HepG2 (cell line): ENCODE measurements at regions not wholly inside any gene's neighbourhood (a gene's known extent, or its start where the extent isn't known, plus 50 kb on each side); places are given as distances from the start of the nearest gene placed in this dataset.
A peak's percentile ranks its signal among the peaks of the same experiment; 100 is the strongest.

Experiments used
- ATAC-seq: fragments of 200-7000 bp; cut with Tn5 transposase; 3 replicates; pipeline ENCODE4 v1.9.1; 2020; ENCODE audit warnings: mild to moderate bottlenecking, moderate library complexity
- BruUV-seq: library from RNA; stranded (reverse); fragments of 400-500 nt; replicated peaks from 2 replicates; lab custom pipeline; 2021; lab: Mats Ljungman, UMichigan
- CTCF ChIA-PET: fragments of 300-600 bp; formaldehyde crosslinking; extraction: SDS; loops from one replicate; lab custom pipeline; 2021; ENCODE audit warnings: low total read pairs, inconsistent platforms, low intra/inter-chr PET ratio; lab: Yijun Ruan, JAX
- POLR2A ChIA-PET: fragments of 350-600 bp; sonication (Branson Sonifier 250); formaldehyde crosslinking; loops from one replicate; lab custom pipeline; 2020; ENCODE audit warnings: antibody characterized with exemption, inconsistent platforms; lab: Yijun Ruan, JAX
- DNase-seq: peaks from one replicate; pipeline ENCODE4 v3.0.0-alpha.2; 2015; ENCODE audit warnings: low spot score
- FAIRE-seq: peaks from 3 replicates; lab custom pipeline; 2011; peaks lifted over from hg19 to GRCh38; lab: Jason Lieb, UNC
- H2AFZ ChIP-seq: one replicate; pipeline ENCODE4 v1.6.1; 2011; ENCODE audit warnings: low read length, inconsistent platforms
- H3K27ac ChIP-seq: fragments of 300-600 bp; 3 replicates; pipeline ENCODE4 v1.8.0; 2011; ENCODE audit warnings: mixed run types, mild to moderate bottlenecking, mixed read lengths, low read length, inconsistent platforms; ENCODE audit not compliant: insufficient read depth; ENCODE audit errors: extremely low read length
- H3K27me3 ChIP-seq, 2 experiments: fragments of 200-600 bp in 1 of 2; 2 replicates in 1 of 2; 3 replicates in 1 of 2; pipeline versions ENCODE4 v1.6.0 to v1.8.0; 2011; ENCODE audit warnings: low read length in 2 of 2, mild to moderate bottlenecking in 2 of 2, moderate library complexity in 2 of 2, inconsistent platforms in 1 of 2; ENCODE audit not compliant: insufficient read depth in 2 of 2, control insufficient read depth in 1 of 2
- H3K36me3 ChIP-seq, 2 experiments: fragments of 200-600 bp in 1 of 2; replicated peaks in 1 of 2; 2 replicates in 1 of 2; 3 replicates in 1 of 2; pipeline versions ENCODE4 v1.5.1 to v1.8.0; 2011; ENCODE audit warnings: low read length in 2 of 2, inconsistent platforms in 1 of 2; ENCODE audit not compliant: insufficient read depth in 2 of 2, control insufficient read depth in 1 of 2
- H3K4me1 ChIP-seq: 2 replicates; pipeline ENCODE4 v1.5.1; 2012; ENCODE audit warnings: low read length, inconsistent platforms; ENCODE audit not compliant: insufficient read depth
- H3K4me2 ChIP-seq: 2 replicates; pipeline ENCODE4 v1.6.0; 2011; ENCODE audit warnings: low read depth, low read length, inconsistent platforms
- H3K4me3 ChIP-seq, 3 experiments: fragments of 200-600 bp in 1 of 3; sonication (generic), shearing (Covaris generic) in 1 of 3; replicated peaks in 1 of 3; 2 replicates each; pipeline ENCODE4 v1.5.1; 2011 to 2016; ENCODE audit warnings: low read length in 3 of 3, inconsistent platforms in 2 of 3, low read depth in 2 of 3, mild to moderate bottlenecking in 2 of 3, control low read depth in 1 of 3, mixed read lengths in 1 of 3; ENCODE audit not compliant: insufficient read depth in 1 of 3
- H3K79me2 ChIP-seq: one replicate; pipeline ENCODE4 v1.6.1; 2011; ENCODE audit warnings: low read length, inconsistent platforms; ENCODE audit not compliant: insufficient read depth
- H3K9ac ChIP-seq: 2 replicates; pipeline ENCODE4 v1.6.0; 2011; ENCODE audit warnings: mild to moderate bottlenecking, low read depth, low read length, inconsistent platforms; ENCODE audit not compliant: insufficient read depth
- H3K9me3 ChIP-seq: 2 replicates; pipeline ENCODE4 v1.5.1; 2012; ENCODE audit warnings: mild to moderate bottlenecking, low read length
- H4K20me1 ChIP-seq: 2 replicates; pipeline ENCODE4 v1.6.0; 2011; ENCODE audit warnings: inconsistent platforms, mild to moderate bottlenecking, low read length, moderate library complexity; ENCODE audit not compliant: insufficient read depth
- AGO1 ChIP-seq: fragments of 200-400 bp; formaldehyde crosslinking; IDR thresholded peaks from 2 replicates; pipeline ENCODE4 v1.6.1; 2017; ENCODE audit warnings: mild to moderate bottlenecking, low read depth, low read length, moderate library complexity; ENCODE audit not compliant: poor library complexity, severe bottlenecking
- CREB1 ChIP-seq, 2 experiments: fragments of 450-650 bp in 1 of 2; IDR thresholded peaks; 2 replicates each; pipeline ENCODE4 v1.6.1; 2016 to 2017; ENCODE audit warnings: control low read depth in 1 of 2, mild to moderate bottlenecking in 1 of 2, missing compliant biosample characterization in 1 of 2, missing genetic modification characterization in 1 of 2
- MAFF ChIP-seq: IDR thresholded peaks from 2 replicates; pipeline ENCODE4 v1.6.1; 2011; ENCODE audit warnings: low read depth, low read length, improper control_type of control experiment
- MAFK ChIP-seq, 2 experiments: IDR thresholded peaks in 1 of 2; conservative IDR thresholded peaks in 1 of 2; 2 replicates each; pipeline ENCODE4 v1.6.1; 2011; ENCODE audit warnings: improper control_type of control experiment in 2 of 2, low read length in 2 of 2
- NFYB ChIP-seq: sonication (generic); formaldehyde crosslinking; IDR thresholded peaks from 2 replicates; pipeline ENCODE4 v1.4.0; 2020; ENCODE audit warnings: missing genetic modification reagents
- ZNF260 ChIP-seq: sonication (generic); formaldehyde crosslinking; IDR thresholded peaks from 2 replicates; pipeline ENCODE4 v1.4.0; 2020; ENCODE audit warnings: missing genetic modification reagents, low read depth, mild to moderate bottlenecking, borderline replicate concordance
- ZNF552 ChIP-seq: sonication (generic); formaldehyde crosslinking; IDR thresholded peaks from 2 replicates; pipeline ENCODE4 v1.9.0; 2022; ENCODE audit warnings: missing genetic modification reagents, mild to moderate bottlenecking, borderline replicate concordance
- ZNF780A ChIP-seq: sonication (generic); formaldehyde crosslinking; IDR thresholded peaks from 2 replicates; pipeline ENCODE4 v1.8.0; 2022; ENCODE audit warnings: mild to moderate bottlenecking, missing genetic modification reagents, moderate library complexity
- WGBS: methylation state at CpG from one replicate; pipeline ENCODE4 v1.1.6; 2017; ENCODE audit warnings: low lambda C conversion rate; 5-methylcytosine and 5-hydroxymethylcytosine counted together
- in situ Hi-C: cut with HindIII; loops from 2 replicates; pipeline ENCODE4 v1.10.0; 2017; ENCODE audit warnings: low pct_unique_long_range_greater_than_20kb; ENCODE audit not compliant: extremely low pct_ligation_motif_present
- intact Hi-C: fragments of 100-400 bp; cut with micrococcal nuclease; formaldehyde crosslinking; loops from one replicate; pipeline ENCODE4 v1.10.0; 2022; ENCODE audit not compliant: unreplicated experiment
- TF ChIP-seq, protein P1 (sequence below): sonication (generic); formaldehyde crosslinking; IDR thresholded peaks from 2 replicates; pipeline ENCODE4 v1.4.0; 2020; ENCODE audit warnings: mild to moderate bottlenecking, missing genetic modification reagents, borderline replicate concordance

DNA sequence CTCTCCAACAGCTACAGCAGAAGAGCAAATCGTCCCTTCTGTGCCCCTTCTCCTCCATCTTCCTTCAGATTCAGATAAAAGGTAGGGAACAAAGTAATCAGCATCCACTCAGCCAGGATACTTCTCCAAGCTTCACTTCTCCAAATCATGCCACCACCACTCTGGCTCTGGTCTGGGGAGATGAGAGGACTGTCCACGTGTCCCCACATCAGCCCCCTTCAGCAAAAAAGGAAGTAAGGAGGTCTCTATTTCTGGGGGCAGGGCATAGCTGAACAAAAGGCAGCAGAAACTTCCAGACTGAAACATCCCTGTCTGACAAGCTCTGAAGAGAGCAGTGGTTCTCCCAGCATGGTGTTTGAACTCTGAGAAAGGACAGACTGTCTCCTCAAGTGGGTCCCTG lies 116.9 kb downstream of the C5orf15 start:
- Histone ChIP-seq H4K20me1 (no peaks in the 10 kb centered on the region), H3K27me3 (0 out of 5 replicates have a peak, but pooled peaks cover 0 to 4% of the 10 kb centered on the region in 2 experiments), H3K79me2 (no peaks in the 10 kb centered on the region), H3K36me3 (no peaks in the 10 kb centered on the region), H3K4me2 (no peak overlapping the region), H3K27ac (no peak overlapping the region), H3K4me3 (no peak overlapping the region)
- FAIRE-seq (no peak), DNase-seq (no peak)
- CTCF ChIA-PET: no interaction called here
- in situ Hi-C loops: no loop called here
- TF ChIP-seq ZNF552 (no peak), NFYB (CRISPR knock-in tag) (no peak)
- TF ChIP-seq, all 625 proteins: peak for 0
- Histone ChIP-seq H3K9me3 (no peaks in the 10 kb centered on the region), H3K4me1 (no peaks in the 10 kb centered on the region), H2AFZ (no peak overlapping the region), H3K9ac (no peak overlapping the region)
- intact Hi-C loops: no loop called here
- no peak for ATAC-seq
- POLR2A ChIA-PET: no interaction called here
- 0% methylated on average over 2 of the region's 2 CpGs for WGBS
- no TSS peak for BruUV-seq

DNA sequence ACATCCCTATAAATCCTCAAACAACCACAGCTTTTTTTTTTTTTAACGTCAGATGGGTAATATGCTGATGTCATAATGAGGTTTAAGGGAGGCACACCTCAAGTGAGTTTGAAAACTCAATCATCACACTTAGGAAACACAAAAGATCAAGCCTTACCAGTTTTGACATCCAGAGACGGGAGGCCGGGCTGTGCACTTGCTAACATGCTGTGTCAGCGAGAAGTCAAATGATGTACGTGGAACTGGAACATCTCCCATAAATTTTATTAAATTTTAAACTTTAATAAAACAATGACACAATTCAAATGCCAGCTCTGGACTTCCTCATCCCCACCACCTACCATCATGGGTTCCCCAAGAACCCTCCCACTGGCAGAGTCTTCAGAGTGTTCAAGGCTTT lies 117.6 kb downstream of the C5orf15 start:
- CTCF ChIA-PET: no interaction called here
- intact Hi-C loops: no loop called here
- in situ Hi-C loops: no loop called here

More for the DNA sequence above, 117.6 kb downstream of the C5orf15 start:
- Histone ChIP-seq H3K4me3 (no peak overlapping the region), H3K36me3 (no peaks in the 10 kb centered on the region), H3K79me2 (no peaks in the 10 kb centered on the region), H3K9ac (no peak overlapping the region), H4K20me1 (no peaks in the 10 kb centered on the region), H3K27ac (no peak overlapping the region), H2AFZ (no peak overlapping the region), H3K27me3 (0 out of 5 replicates have a peak, but pooled peaks cover 0 to 4% of the 10 kb centered on the region in 2 experiments), H3K4me1 (no peaks in the 10 kb centered on the region), H3K9me3 (no peaks in the 10 kb centered on the region), H3K4me2 (no peak overlapping the region)
- ATAC-seq: no peak
- BruUV-seq: no TSS peak
- FAIRE-seq: no peak
- 59% methylated on average over 5 of the region's 5 CpGs for WGBS
- no peak for TF ChIP-seq ZNF780A (CRISPR knock-in tag)
- peak; percentile 43 for TF ChIP-seq MAFF
- no peak for TF ChIP-seq AGO1
- TF ChIP-seq MAFK (conservative IDR thresholded peaks at IDR 0.05 in 1 of 2, IDR thresholded peaks at IDR 0.05 in 1 of 2; ENCODE audit: low read length in 2 of 2): peak; percentile 46 to 68; a peak in 3 of 4 replicates
- TF ChIP-seq ZNF260 (CRISPR knock-in tag): no peak
- TF ChIP-seq CREB1 (IDR thresholded peaks at IDR 0.05): 0 out of 2 replicates have a peak, but pooled peaks have one; percentile 23
- TF ChIP-seq CREB1 (CRISPR knock-in tag; IDR thresholded peaks at IDR 0.05): no peak
- TF ChIP-seq, protein P1, sequence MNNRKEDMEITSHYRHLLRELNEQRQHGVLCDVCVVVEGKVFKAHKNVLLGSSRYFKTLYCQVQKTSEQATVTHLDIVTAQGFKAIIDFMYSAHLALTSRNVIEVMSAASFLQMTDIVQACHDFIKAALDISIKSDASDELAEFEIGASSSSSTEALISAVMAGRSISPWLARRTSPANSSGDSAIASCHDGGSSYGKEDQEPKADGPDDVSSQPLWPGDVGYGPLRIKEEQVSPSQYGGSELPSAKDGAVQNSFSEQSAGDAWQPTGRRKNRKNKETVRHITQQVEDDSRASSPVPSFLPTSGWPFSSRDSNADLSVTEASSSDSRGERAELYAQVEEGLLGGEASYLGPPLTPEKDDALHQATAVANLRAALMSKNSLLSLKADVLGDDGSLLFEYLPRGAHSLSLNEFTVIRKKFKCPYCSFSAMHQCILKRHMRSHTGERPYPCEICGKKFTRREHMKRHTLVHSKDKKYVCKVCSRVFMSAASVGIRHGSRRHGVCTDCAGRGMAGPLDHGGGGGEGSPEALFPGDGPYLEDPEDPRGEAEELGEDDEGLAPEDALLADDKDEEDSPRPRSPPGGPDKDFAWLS: no peak
- POLR2A ChIA-PET: no interaction called here
- DNase-seq: no peak
